GM13976 (cell line): ENCODE measurements at regions not wholly inside any gene's neighbourhood (a gene's known extent, or its start where the extent isn't known, plus 50 kb on each side); places are given as distances from the start of the nearest gene placed in this dataset.

Source experiments
- DNase-seq: peaks from one replicate; pipeline ENCODE4 v3.0.0; 2012; ENCODE audit warnings: low spot score
- in situ Hi-C: fragments of 300-500 bp; cut with MboI; formaldehyde crosslinking; loops from one replicate; pipeline ENCODE4 v1.12.0; 2022; ENCODE audit warnings: low sequenced_read_pairs, mixed read lengths, inconsistent platforms; ENCODE audit not compliant: unreplicated experiment
- TF ChIP-seq, protein P1 (sequence below): IDR thresholded peaks from 2 replicates; pipeline ENCODE4 v1.5.1; 2012; ENCODE audit warnings: borderline replicate concordance, mild to moderate bottlenecking; ENCODE audit not compliant: insufficient read depth; ENCODE audit errors: extremely low read depth, missing control alignments, control extremely low read depth

GRCh38 chr14:30218907-30219306 lies 291.3 kb upstream of the PRKD1 start:
- in situ Hi-C loops, result loop anchor here (25.0 kb wide), 1 partner anchor 1457 kb away; the partner anchor contains the start of gene FOXG1
- TF ChIP-seq, protein P1, sequence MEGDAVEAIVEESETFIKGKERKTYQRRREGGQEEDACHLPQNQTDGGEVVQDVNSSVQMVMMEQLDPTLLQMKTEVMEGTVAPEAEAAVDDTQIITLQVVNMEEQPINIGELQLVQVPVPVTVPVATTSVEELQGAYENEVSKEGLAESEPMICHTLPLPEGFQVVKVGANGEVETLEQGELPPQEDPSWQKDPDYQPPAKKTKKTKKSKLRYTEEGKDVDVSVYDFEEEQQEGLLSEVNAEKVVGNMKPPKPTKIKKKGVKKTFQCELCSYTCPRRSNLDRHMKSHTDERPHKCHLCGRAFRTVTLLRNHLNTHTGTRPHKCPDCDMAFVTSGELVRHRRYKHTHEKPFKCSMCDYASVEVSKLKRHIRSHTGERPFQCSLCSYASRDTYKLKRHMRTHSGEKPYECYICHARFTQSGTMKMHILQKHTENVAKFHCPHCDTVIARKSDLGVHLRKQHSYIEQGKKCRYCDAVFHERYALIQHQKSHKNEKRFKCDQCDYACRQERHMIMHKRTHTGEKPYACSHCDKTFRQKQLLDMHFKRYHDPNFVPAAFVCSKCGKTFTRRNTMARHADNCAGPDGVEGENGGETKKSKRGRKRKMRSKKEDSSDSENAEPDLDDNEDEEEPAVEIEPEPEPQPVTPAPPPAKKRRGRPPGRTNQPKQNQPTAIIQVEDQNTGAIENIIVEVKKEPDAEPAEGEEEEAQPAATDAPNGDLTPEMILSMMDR, result no peak
- DNase-seq, result no peak

DNA sequence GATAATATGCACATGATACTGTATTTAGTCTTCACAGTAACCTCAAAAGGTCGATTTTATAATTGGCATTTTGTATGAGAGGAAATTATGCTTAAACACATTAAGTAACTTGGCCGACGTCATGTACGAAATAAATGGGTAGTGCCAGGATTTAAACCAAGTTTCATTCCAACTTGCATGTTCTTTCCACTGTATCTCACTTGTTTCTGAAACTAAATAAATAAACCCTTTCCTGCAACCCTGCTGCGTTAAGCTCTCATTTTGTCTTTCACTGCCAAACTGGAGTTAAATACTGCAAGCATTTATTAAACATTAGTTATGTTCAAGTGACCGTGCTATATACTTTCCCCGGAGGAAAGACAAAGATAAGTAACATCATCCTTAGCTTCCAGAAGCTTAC lies 293.9 kb upstream of the PRKD1 start:
- in situ Hi-C loops, result loop anchor here (25.0 kb wide), 1 partner anchor 1459 kb away; the partner anchor contains the start of gene FOXG1

DNA sequence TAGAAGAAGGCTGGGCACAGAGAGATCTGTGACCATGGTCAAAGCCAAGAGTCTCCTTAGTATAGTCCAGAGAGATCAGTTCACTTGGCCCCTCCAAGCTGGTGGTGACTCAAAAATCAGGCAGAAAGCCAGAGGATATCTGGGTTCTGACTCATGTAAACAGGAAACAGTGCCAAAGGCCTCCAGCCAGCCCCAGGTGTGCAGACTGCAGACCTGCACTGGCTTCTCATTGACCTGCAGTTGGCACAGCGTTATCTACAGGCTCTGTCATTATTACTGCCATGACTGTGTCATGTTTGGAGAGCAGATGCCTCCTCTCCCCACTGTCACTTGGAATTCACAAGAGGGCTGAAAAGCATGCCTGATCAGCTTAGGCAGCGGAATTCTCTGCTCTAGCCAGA lies 295.7 kb upstream of the PRKD1 start:
- TF ChIP-seq, protein P1, result no peak
- no peak for DNase-seq
- in situ Hi-C loops, result loop anchor here (25.0 kb wide), 1 partner anchor 1461 kb away; the partner anchor contains the start of gene FOXG1

More for the DNA sequence above, 293.9 kb upstream of the PRKD1 start:
- TF ChIP-seq, protein P1, result no peak
- no peak for DNase-seq

- no peak for DNase-seq
- TF ChIP-seq, protein P1, result no peak
- in situ Hi-C loops, result loop anchor here (25.0 kb wide), 1 partner anchor 1462 kb away; the partner anchor contains the start of gene FOXG1
These were observed 296.3 kb upstream of the PRKD1 start for GRCh38 chr14:30223966-30224365.

DNA sequence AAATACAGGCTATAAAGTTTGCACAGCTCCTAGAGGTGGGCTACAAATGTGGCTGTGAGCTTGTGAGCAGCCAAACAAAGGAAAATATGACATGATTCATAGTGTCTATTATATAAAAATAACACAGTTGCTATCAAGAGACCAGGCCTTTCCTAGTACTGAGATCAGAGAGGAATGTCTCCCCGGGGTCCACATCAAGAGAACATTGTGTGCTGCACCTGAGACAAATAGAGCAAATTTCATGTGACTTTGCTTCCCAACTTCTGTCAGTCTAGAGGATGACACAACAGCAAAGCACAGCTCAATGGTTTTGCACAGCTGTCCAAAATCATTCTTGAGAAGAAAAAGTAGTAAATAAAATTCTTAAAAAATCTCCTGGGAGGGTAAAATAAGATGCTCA lies 297.5 kb upstream of the PRKD1 start:
- TF ChIP-seq, protein P1, result no peak
- DNase-seq, result no peak
- in situ Hi-C loops, result no loop called here

GRCh38 chr14:30227436-30227835 lies 299.8 kb upstream of the PRKD1 start:
- in situ Hi-C loops, result no loop called here
- no peak for DNase-seq
- TF ChIP-seq, protein P1, result no peak
